ENCODE measurements at regions not wholly inside any gene's neighbourhood (a gene's known extent, or its start where the extent isn't known, plus 50 kb on each side); places are given as distances from the start of the nearest gene placed in this dataset.

- H3K27ac ChIP-seq (ENCODE audit: low read length in 2 of 2): no peak overlapping the region
- POLR2A ChIA-PET: no interaction called here
- no peak overlapping the region for H2AFZ ChIP-seq (ENCODE audit: insufficient read depth, low read depth, low read length, poor library complexity, severe bottlenecking)
- 100% methylated on average over 4 of the region's 5 CpGs for WGBS (ENCODE audit: insufficient coverage)
- DNase-seq (no peak), ATAC-seq (ENCODE audit: low read depth) (no peak)
- no peak for TF ChIP-seq EZH2 (IDR thresholded peaks at IDR 0.05; ENCODE audit: borderline replicate concordance, insufficient read depth, low read depth, low read length, poor library complexity, severe bottlenecking)
- TF ChIP-seq CTCF (IDR thresholded peaks at IDR 0.05): no peak
- Mint-ChIP-seq H3K4me3 (no peak overlapping the region), H3K4me1 (no peaks in the 10 kb centered on the region), H3K9me3 (ENCODE audit: insufficient read depth) (peaks cover 2% of the 10 kb centered on the region), H3K27ac (no peak overlapping the region), H3K27me3 (peaks cover 9% of the 10 kb centered on the region)
- peaks cover 0 to 9% (median 5%) of the 10 kb centered on the region in 3 donors for H3K9me3 ChIP-seq (ENCODE audit: control extremely low read depth in 1 of 3, control insufficient read depth in 2 of 3, insufficient read depth in 1 of 3, low read length in 2 of 3)
- no peaks in the 10 kb centered on the region for H4K20me1 ChIP-seq (ENCODE audit: control insufficient read depth, insufficient read depth, low read length, poor library complexity, severe bottlenecking)
- no peaks in the 10 kb centered on the region for H3K4me1 ChIP-seq (ENCODE audit: control insufficient read depth in 2 of 2, insufficient read depth in 2 of 2, low read length in 2 of 2)
- H3K9ac ChIP-seq (ENCODE audit: low read length): no peak overlapping the region
- H3K36me3 ChIP-seq (replicated peaks in 1 of 2; ENCODE audit: control extremely low read depth in 1 of 2, control insufficient read depth in 1 of 2, extremely low read depth in 1 of 2, insufficient read depth in 2 of 2, low read length in 1 of 2): no peaks in the 10 kb centered on the region
- intact Hi-C loops (cut with micrococcal nuclease): no loop called here
- no peaks in the 10 kb centered on the region for H3K79me2 ChIP-seq (ENCODE audit: control insufficient read depth, insufficient read depth, low read length)
- no peak overlapping the region for H3K4me2 ChIP-seq (replicated peaks; ENCODE audit: low read depth, low read length, poor library complexity, severe bottlenecking)
- no peaks in the 10 kb centered on the region for H3K27me3 ChIP-seq (replicated peaks in 1 of 4; ENCODE audit: control extremely low read depth in 1 of 4, control insufficient read depth in 3 of 4, insufficient read depth in 4 of 4, low read length in 3 of 4)
- CTCF ChIA-PET: no interaction called here
- H3K4me3 ChIP-seq (ENCODE audit: control extremely low read depth in 1 of 5, extremely low read depth in 1 of 5, insufficient read depth in 1 of 5, low read depth in 2 of 5, low read length in 4 of 5): no peak overlapping the region
These were observed 499.4 kb upstream of the AKR1E2 start for GRCh38 chr10:4326647-4327046.

- no peak overlapping the region for H2AFZ ChIP-seq (ENCODE audit: insufficient read depth, low read depth, low read length, poor library complexity, severe bottlenecking)
- no peak overlapping the region for H3K4me2 ChIP-seq (replicated peaks; ENCODE audit: low read depth, low read length, poor library complexity, severe bottlenecking)
- H3K27ac Mint-ChIP-seq: no peak overlapping the region
- H3K4me3 ChIP-seq (ENCODE audit: control extremely low read depth in 1 of 5, extremely low read depth in 1 of 5, insufficient read depth in 1 of 5, low read depth in 2 of 5, low read length in 4 of 5): no peak overlapping the region
- ChIA-PET CTCF (no interaction called here), POLR2A (no interaction called here)
- no peaks in the 10 kb centered on the region for H3K27me3 ChIP-seq (replicated peaks in 1 of 4; ENCODE audit: control extremely low read depth in 1 of 4, control insufficient read depth in 3 of 4, insufficient read depth in 4 of 4, low read length in 3 of 4)
- H3K4me1 Mint-ChIP-seq: no peaks in the 10 kb centered on the region
- DNase-seq (no peak), ATAC-seq (ENCODE audit: low read depth) (no peak)
- no peaks in the 10 kb centered on the region for H3K79me2 ChIP-seq (ENCODE audit: control insufficient read depth, insufficient read depth, low read length)
- no peaks in the 10 kb centered on the region for H3K4me1 ChIP-seq (ENCODE audit: control insufficient read depth in 2 of 2, insufficient read depth in 2 of 2, low read length in 2 of 2)
- intact Hi-C loops (cut with micrococcal nuclease): no loop called here
- H3K4me3 Mint-ChIP-seq: no peak overlapping the region
- H3K9ac ChIP-seq (ENCODE audit: low read length): no peak overlapping the region
- no peak overlapping the region for H3K27ac ChIP-seq (ENCODE audit: low read length in 2 of 2)
- no peak for TF ChIP-seq EZH2 (IDR thresholded peaks at IDR 0.05; ENCODE audit: borderline replicate concordance, insufficient read depth, low read depth, low read length, poor library complexity, severe bottlenecking)
- no peak for TF ChIP-seq CTCF (IDR thresholded peaks at IDR 0.05)
- H3K9me3 Mint-ChIP-seq (ENCODE audit: insufficient read depth): no peaks in the 10 kb centered on the region
- H3K36me3 ChIP-seq (replicated peaks in 1 of 2; ENCODE audit: control extremely low read depth in 1 of 2, control insufficient read depth in 1 of 2, extremely low read depth in 1 of 2, insufficient read depth in 2 of 2, low read length in 1 of 2): no peaks in the 10 kb centered on the region
- peaks cover 9% of the 10 kb centered on the region for H3K27me3 Mint-ChIP-seq
- peaks cover 0 to 3% (median 0%) of the 10 kb centered on the region in 3 donors for H3K9me3 ChIP-seq (ENCODE audit: control extremely low read depth in 1 of 3, control insufficient read depth in 2 of 3, insufficient read depth in 1 of 3, low read length in 2 of 3)
- H4K20me1 ChIP-seq (ENCODE audit: control insufficient read depth, insufficient read depth, low read length, poor library complexity, severe bottlenecking): no peaks in the 10 kb centered on the region
- WGBS (ENCODE audit: insufficient coverage): 95% methylated on average over 6 of the region's 8 CpGs
These were observed 506.1 kb upstream of the AKR1E2 start for GRCh38 chr10:4319870-4320367.

All from B cell (primary cell).